GM19043 (cell line): ENCODE measurements at regions not wholly inside any gene's neighbourhood (a gene's known extent, or its start where the extent isn't known, plus 50 kb on each side); places are given as distances from the start of the nearest gene placed in this dataset.
A peak's percentile ranks its signal among the peaks of the same experiment; 100 is the strongest.

Experiments
- ATAC-seq: cut with Tn5 transposase; IDR thresholded peaks from one replicate; pipeline ENCODE4 v1.9.1; 2021; ENCODE audit warnings: low read depth; ENCODE audit not compliant: unreplicated experiment

- peak; percentile 66 for ATAC-seq
These were observed 51.5 kb upstream of the TMEM200A start for GRCh38 chr6:130314271-130314670.

GRCh38 chr6:130313206-130313605, 52.6 kb upstream of the TMEM200A start:
- ATAC-seq = no peak

GRCh38 chr6:130309028-130309427, 56.8 kb upstream of the TMEM200A start:
- ATAC-seq = no peak

GRCh38 chr6:130307752-130308361, 58.0 kb upstream of the TMEM200A start:
- ATAC-seq = no peak

- ATAC-seq = no peak
These were observed 59.4 kb upstream of the TMEM200A start for GRCh38 chr6:130306377-130306776.

GRCh38 chr6:130303431-130303830, 62.4 kb upstream of the TMEM200A start:
- no peak for ATAC-seq

- ATAC-seq = no peak
These were observed 67.6 kb upstream of the TMEM200A start for GRCh38 chr6:130298258-130298657.

- no peak for ATAC-seq
These were observed 69.0 kb upstream of the TMEM200A start for GRCh38 chr6:130296854-130297253.

- ATAC-seq = peak; percentile 72
These were observed 71.0 kb upstream of the SAMD3 start for GRCh38 chr6:130293800-130294199.

- ATAC-seq = no peak
These were observed 65.3 kb upstream of the SAMD3 start for GRCh38 chr6:130288065-130288464.

GRCh38 chr6:130282234-130282995, 59.7 kb upstream of the SAMD3 start:
- no peak for ATAC-seq

- no peak for ATAC-seq
These were observed 53.8 kb upstream of the SAMD3 start for GRCh38 chr6:130276507-130276906.

- no peak for ATAC-seq
These were observed 51.3 kb upstream of the SAMD3 start for GRCh38 chr6:130274007-130274406.
